Vagina (tissue), 2 donors: ENCODE measurements at regions not wholly inside any gene's neighbourhood (a gene's known extent, or its start where the extent isn't known, plus 50 kb on each side); places are given as distances from the start of the nearest gene placed in this dataset.

ENCODE experiments used
- DNase-seq, 2 donors: peaks; one replicate each; pipeline ENCODE4 v3.0.0-alpha.2; 2017; ENCODE audit errors: extremely low spot score in 2 of 2
- H3K27ac ChIP-seq: fragments of 200-600 bp; sonication (generic); one replicate; pipeline ENCODE4 v1.5.1; 2019
- H3K27me3 ChIP-seq: fragments of 200-600 bp; sonication (generic); one replicate; pipeline ENCODE4 v1.5.1; 2019
- H3K36me3 ChIP-seq, 2 donors: fragments of 200-600 bp; sonication (generic); one replicate each; pipeline ENCODE4 v1.5.1; 2017 to 2019
- H3K4me1 ChIP-seq: fragments of 200-600 bp; sonication (generic); one replicate; pipeline ENCODE4 v1.5.1; 2019
- H3K4me3 ChIP-seq, 2 donors: fragments of 200-600 bp; sonication (generic); 1 replicate in 1 of 2; 2 replicates in 1 of 2; pipeline ENCODE4 v1.5.1; 2016 to 2019
- H3K9me3 ChIP-seq: fragments of 200-600 bp; sonication (generic); one replicate; pipeline ENCODE4 v1.5.1; 2019
- CTCF ChIP-seq, 3 experiments: fragments of 450-650 bp in 2 of 3; fragments of 200-600 bp in 1 of 3; sonication (generic) in 1 of 3; IDR thresholded peaks; one replicate each; pipeline ENCODE4 v1.5.1; 2017 to 2019; ENCODE audit warnings: antibody characterized with exemption in 3 of 3, mild to moderate bottlenecking in 2 of 3, moderate library complexity in 2 of 3
- POLR2A ChIP-seq, 2 donors: fragments of 450-650 bp; IDR thresholded peaks; one replicate each; pipeline ENCODE4 v1.6.1; 2017; ENCODE audit warnings: antibody characterized with exemption in 2 of 2, mild to moderate bottlenecking in 2 of 2, moderate library complexity in 2 of 2
- POLR2AphosphoS5 ChIP-seq, 2 donors: sonication (generic); formaldehyde crosslinking; IDR thresholded peaks; one replicate each; pipeline ENCODE4 v1.9.0; 2017; ENCODE audit warnings: antibody characterized with exemption in 2 of 2, mild to moderate bottlenecking in 2 of 2, low read depth in 1 of 2; ENCODE audit not compliant: insufficient read depth in 1 of 2
- intact Hi-C: fragments of 100-400 bp; cut with DNase I; formaldehyde crosslinking; loops from one replicate; pipeline ENCODE4 v1.15.1; 2023

- Histone ChIP-seq H3K9me3 (no peaks in the 10 kb centered on the region), H3K27me3 (no peaks in the 10 kb centered on the region), H3K4me1 (no peaks in the 10 kb centered on the region), H3K36me3 (no peaks in the 10 kb centered on the region), H3K27ac (no peak overlapping the region), H3K4me3 (no peak overlapping the region)
- DNase-seq: no peak
- intact Hi-C loops: no loop called here
- TF ChIP-seq CTCF (IDR thresholded peaks at IDR 0.05) (no peak), POLR2A (IDR thresholded peaks at IDR 0.05) (no peak), POLR2AphosphoS5 (IDR thresholded peaks at IDR 0.05; ENCODE audit: insufficient read depth in 1 of 2, low read depth in 1 of 2) (no peak)
These were observed 76.8 kb upstream of the IKZF1 start for GRCh38 chr7:50227726-50228125.

- no peak overlapping the region for H3K4me3 ChIP-seq
- intact Hi-C loops: no loop called here
- no peak overlapping the region for H3K27ac ChIP-seq
- DNase-seq: no peak
- H3K9me3 ChIP-seq: peaks cover 6% of the 10 kb centered on the region
- no peak for TF ChIP-seq CTCF (IDR thresholded peaks at IDR 0.05)
- TF ChIP-seq POLR2A (IDR thresholded peaks at IDR 0.05): no peak
- TF ChIP-seq POLR2AphosphoS5 (IDR thresholded peaks at IDR 0.05; ENCODE audit: insufficient read depth in 1 of 2, low read depth in 1 of 2): no peak
- no peaks in the 10 kb centered on the region for H3K27me3 ChIP-seq
- H3K36me3 ChIP-seq: no peaks in the 10 kb centered on the region
- no peaks in the 10 kb centered on the region for H3K4me1 ChIP-seq
These were observed 77.8 kb upstream of the IKZF1 start for GRCh38 chr7:50226669-50227068.

GRCh38 chr7:50226145-50226544 is 78.4 kb upstream of the IKZF1 start:
- DNase-seq: no peak
- no peak for TF ChIP-seq CTCF (IDR thresholded peaks at IDR 0.05)
- no peak for TF ChIP-seq POLR2AphosphoS5 (IDR thresholded peaks at IDR 0.05; ENCODE audit: insufficient read depth in 1 of 2, low read depth in 1 of 2)
- no peak for TF ChIP-seq POLR2A (IDR thresholded peaks at IDR 0.05)
- Histone ChIP-seq H3K27ac (no peak overlapping the region), H3K36me3 (no peaks in the 10 kb centered on the region), H3K4me3 (no peak overlapping the region), H3K27me3 (no peaks in the 10 kb centered on the region), H3K4me1 (no peaks in the 10 kb centered on the region), H3K9me3 (peaks cover 6% of the 10 kb centered on the region)
- intact Hi-C loops: no loop called here

GRCh38 chr7:50221433-50221832 is 83.1 kb upstream of the IKZF1 start:
- H3K27me3 ChIP-seq: no peaks in the 10 kb centered on the region
- intact Hi-C loops: no loop called here
- peaks cover 6% of the 10 kb centered on the region for H3K9me3 ChIP-seq
- H3K27ac ChIP-seq: no peak overlapping the region
- no peak for DNase-seq
- no peak for TF ChIP-seq POLR2AphosphoS5 (IDR thresholded peaks at IDR 0.05; ENCODE audit: insufficient read depth in 1 of 2, low read depth in 1 of 2)
- no peak for TF ChIP-seq POLR2A (IDR thresholded peaks at IDR 0.05)
- no peak for TF ChIP-seq CTCF (IDR thresholded peaks at IDR 0.05)
- no peaks in the 10 kb centered on the region for H3K36me3 ChIP-seq
- H3K4me1 ChIP-seq: no peaks in the 10 kb centered on the region
- no peak overlapping the region for H3K4me3 ChIP-seq

- DNase-seq: no peak
- H3K36me3 ChIP-seq: no peaks in the 10 kb centered on the region
- no peak overlapping the region for H3K4me3 ChIP-seq
- H3K4me1 ChIP-seq: no peaks in the 10 kb centered on the region
- peaks cover 6% of the 10 kb centered on the region for H3K9me3 ChIP-seq
- no peak for TF ChIP-seq POLR2A (IDR thresholded peaks at IDR 0.05)
- no peak for TF ChIP-seq CTCF (IDR thresholded peaks at IDR 0.05)
- TF ChIP-seq POLR2AphosphoS5 (IDR thresholded peaks at IDR 0.05; ENCODE audit: insufficient read depth in 1 of 2, low read depth in 1 of 2): no peak
- no peaks in the 10 kb centered on the region for H3K27me3 ChIP-seq
- no peak overlapping the region for H3K27ac ChIP-seq
- intact Hi-C loops: no loop called here
These were observed 83.5 kb upstream of the IKZF1 start for GRCh38 chr7:50221028-50221427.
